ENCODE measurements at regions not wholly inside any gene's neighbourhood (a gene's known extent, or its start where the extent isn't known, plus 50 kb on each side); places are given as distances from the start of the nearest gene placed in this dataset.

- DNase-seq: no peak
- Histone ChIP-seq H3K36me3 (replicated peaks in 1 of 2; ENCODE audit: control insufficient read depth in 1 of 2, insufficient read depth in 2 of 2, low read length in 1 of 2) (no peaks in the 10 kb centered on the region), H3K27me3 (ENCODE audit: insufficient read depth) (no peaks in the 10 kb centered on the region), H2AFZ (ENCODE audit: low read depth) (no peak overlapping the region), H4K20me1 (ENCODE audit: insufficient read depth) (no peaks in the 10 kb centered on the region), H3K27ac (ENCODE audit: low read depth in 2 of 2, low read length in 1 of 2) (no peak overlapping the region), H3K4me3 (ENCODE audit: low read depth in 2 of 2, low read length in 1 of 2) (no peak overlapping the region), H3K9ac (no peak overlapping the region), H3K9me2 (no peaks in the 10 kb centered on the region), H3K9me3 (no peaks in the 10 kb centered on the region), H3K4me1 (ENCODE audit: control insufficient read depth in 1 of 2, insufficient read depth in 2 of 2, low read depth in 1 of 2, low read length in 1 of 2) (no peaks in the 10 kb centered on the region; a peak in 1 of 4 replicates), H3K4me2 (no peak overlapping the region), H3F3A (replicated peaks; ENCODE audit: insufficient read depth) (no peaks in the 10 kb centered on the region), H3K79me2 (ENCODE audit: insufficient read depth) (no peaks in the 10 kb centered on the region)
- TF ChIP-seq TAF1 (IDR thresholded peaks at IDR 0.05; ENCODE audit: borderline replicate concordance, low read depth, low read length) (no peak), USF1 (IDR thresholded peaks at IDR 0.05; ENCODE audit: borderline replicate concordance, low read depth) (no peak), REST (IDR thresholded peaks at IDR 0.05; ENCODE audit: low read depth, low read length) (no peak), RFX5 (IDR thresholded peaks at IDR 0.05; ENCODE audit: low read length) (no peak), RAD21 (IDR thresholded peaks at IDR 0.05; ENCODE audit: low read length) (no peak), CHD2 (IDR thresholded peaks at IDR 0.05; ENCODE audit: low read length, partially characterized antibody) (no peak), POLR2AphosphoS5 (IDR thresholded peaks at IDR 0.05; ENCODE audit: low read depth, low read length) (no peak), SIN3A (IDR thresholded peaks at IDR 0.05; ENCODE audit: borderline replicate concordance, low read depth, low read length) (no peak), NFIC (IDR thresholded peaks at IDR 0.05; ENCODE audit: borderline replicate concordance) (no peak), RXRA (IDR thresholded peaks at IDR 0.05; ENCODE audit: borderline replicate concordance, low read depth) (no peak), ELF1 (IDR thresholded peaks at IDR 0.05) (no peak), FOSL2 (IDR thresholded peaks at IDR 0.05; ENCODE audit: borderline replicate concordance, low read depth) (no peak), SMC3 (IDR thresholded peaks at IDR 0.05; ENCODE audit: low read depth, low read length) (no peak), ZBTB33 (IDR thresholded peaks at IDR 0.05; ENCODE audit: borderline replicate concordance, low read depth) (no peak), JUND (IDR thresholded peaks at IDR 0.05) (no peak)
- CTCF ChIA-PET: no interaction called here
- WGBS (ENCODE audit: low lambda C conversion rate): 45% methylated on average over 20 of the region's 22 CpGs
- POLR2A ChIA-PET: no interaction called here
Measured at GRCh38 chr2:236855866-236856847, 229.5 kb upstream of the COPS8 start.
